NB4 (cell line): ENCODE measurements at regions not wholly inside any gene's neighbourhood (a gene's known extent, or its start where the extent isn't known, plus 50 kb on each side); places are given as distances from the start of the nearest gene placed in this dataset.

ENCODE experiments used
- CTCF ChIP-seq: IDR thresholded peaks from one replicate; pipeline ENCODE4 v1.5.1; 2012; ENCODE audit warnings: low read depth, low read length
- MYC ChIP-seq: IDR thresholded peaks from 2 replicates; pipeline ENCODE4 v1.6.1; 2011; ENCODE audit warnings: low read depth, low read length
- POLR2A ChIP-seq: IDR thresholded peaks from 2 replicates; pipeline ENCODE4 v1.6.1; 2011; ENCODE audit warnings: mild to moderate bottlenecking; ENCODE audit not compliant: insufficient read length; ENCODE audit errors: extremely low read depth

- TF ChIP-seq CTCF: no peak
- TF ChIP-seq POLR2A: no peak
- no peak for TF ChIP-seq MYC
Measured at GRCh38 chr7:106423111-106423510, 138.3 kb upstream of the NAMPT start.
